GM19438 (cell line): ENCODE measurements at regions not wholly inside any gene's neighbourhood (a gene's known extent, or its start where the extent isn't known, plus 50 kb on each side); places are given as distances from the start of the nearest gene placed in this dataset.

Experiments used
- ATAC-seq: cut with Tn5 transposase; IDR thresholded peaks from one replicate; pipeline ENCODE4 v1.9.1; 2021; ENCODE audit warnings: low read depth; ENCODE audit not compliant: unreplicated experiment

GRCh38 chr9:90948156-90948555 lies 146.5 kb downstream of the SYK start:
- ATAC-seq: no peak

GRCh38 chr9:90950600-90950999 lies 149.0 kb downstream of the SYK start:
- ATAC-seq: no peak

- ATAC-seq: no peak
These were observed 151.6 kb downstream of the SYK start for GRCh38 chr9:90953200-90953599.

GRCh38 chr9:90953805-90954204 lies 152.2 kb downstream of the SYK start:
- ATAC-seq: no peak

GRCh38 chr9:90956026-90956810 lies 154.6 kb downstream of the SYK start:
- ATAC-seq: no peak

- ATAC-seq: no peak
These were observed 156.7 kb downstream of the SYK start for GRCh38 chr9:90958328-90958727.

GRCh38 chr9:90960941-90961340 lies 159.3 kb downstream of the SYK start:
- no peak for ATAC-seq

- ATAC-seq: no peak
These were observed 159.8 kb downstream of the SYK start for GRCh38 chr9:90961375-90961774.

- ATAC-seq: no peak
These were observed 162.7 kb downstream of the SYK start for GRCh38 chr9:90964101-90965020.

GRCh38 chr9:90965226-90966030 lies 163.8 kb downstream of the SYK start:
- ATAC-seq: no peak

- no peak for ATAC-seq
These were observed 164.3 kb downstream of the SYK start for GRCh38 chr9:90966031-90966290.

- ATAC-seq: no peak
These were observed 165.0 kb downstream of the SYK start for GRCh38 chr9:90966480-90967144.

- no peak for ATAC-seq
These were observed 165.5 kb downstream of the SYK start for GRCh38 chr9:90967145-90967538.

GRCh38 chr9:90969021-90969675 lies 167.5 kb downstream of the SYK start:
- ATAC-seq: no peak

- no peak for ATAC-seq
These were observed 169.0 kb downstream of the SYK start for GRCh38 chr9:90970608-90971007.

- ATAC-seq: peak; percentile 71
These were observed 170.4 kb downstream of the SYK start for GRCh38 chr9:90972057-90972456.

- ATAC-seq: no peak
These were observed 172.4 kb downstream of the SYK start for GRCh38 chr9:90974016-90974415.

- ATAC-seq: no peak
These were observed 173.1 kb downstream of the SYK start for GRCh38 chr9:90974643-90975245.

- ATAC-seq: no peak
These were observed 174.3 kb downstream of the SYK start for GRCh38 chr9:90975781-90976538.
